ENCODE measurements at regions not wholly inside any gene's neighbourhood (a gene's known extent, or its start where the extent isn't known, plus 50 kb on each side); places are given as distances from the start of the nearest gene placed in this dataset.

- TF ChIP-seq NANOG (IDR thresholded peaks at IDR 0.05; ENCODE audit: borderline replicate concordance) (no peak), ZNF331 (CRISPR knock-in tag; IDR thresholded peaks at IDR 0.05; ENCODE audit: low read depth) (no peak), REST (IDR thresholded peaks at IDR 0.05; ENCODE audit: unreplicated experiment) (no peak), STAT1 (IDR thresholded peaks at IDR 0.05; ENCODE audit: unreplicated experiment) (no peak), EZH2 (IDR thresholded peaks at IDR 0.05; ENCODE audit: low read depth, unreplicated experiment) (no peak), POLR2AphosphoS5 (IDR thresholded peaks at IDR 0.05; ENCODE audit: low read depth) (no peak), ZNF114 (CRISPR knock-in tag; IDR thresholded peaks at IDR 0.05) (no peak)
- TF ChIP-seq, protein P1, sequence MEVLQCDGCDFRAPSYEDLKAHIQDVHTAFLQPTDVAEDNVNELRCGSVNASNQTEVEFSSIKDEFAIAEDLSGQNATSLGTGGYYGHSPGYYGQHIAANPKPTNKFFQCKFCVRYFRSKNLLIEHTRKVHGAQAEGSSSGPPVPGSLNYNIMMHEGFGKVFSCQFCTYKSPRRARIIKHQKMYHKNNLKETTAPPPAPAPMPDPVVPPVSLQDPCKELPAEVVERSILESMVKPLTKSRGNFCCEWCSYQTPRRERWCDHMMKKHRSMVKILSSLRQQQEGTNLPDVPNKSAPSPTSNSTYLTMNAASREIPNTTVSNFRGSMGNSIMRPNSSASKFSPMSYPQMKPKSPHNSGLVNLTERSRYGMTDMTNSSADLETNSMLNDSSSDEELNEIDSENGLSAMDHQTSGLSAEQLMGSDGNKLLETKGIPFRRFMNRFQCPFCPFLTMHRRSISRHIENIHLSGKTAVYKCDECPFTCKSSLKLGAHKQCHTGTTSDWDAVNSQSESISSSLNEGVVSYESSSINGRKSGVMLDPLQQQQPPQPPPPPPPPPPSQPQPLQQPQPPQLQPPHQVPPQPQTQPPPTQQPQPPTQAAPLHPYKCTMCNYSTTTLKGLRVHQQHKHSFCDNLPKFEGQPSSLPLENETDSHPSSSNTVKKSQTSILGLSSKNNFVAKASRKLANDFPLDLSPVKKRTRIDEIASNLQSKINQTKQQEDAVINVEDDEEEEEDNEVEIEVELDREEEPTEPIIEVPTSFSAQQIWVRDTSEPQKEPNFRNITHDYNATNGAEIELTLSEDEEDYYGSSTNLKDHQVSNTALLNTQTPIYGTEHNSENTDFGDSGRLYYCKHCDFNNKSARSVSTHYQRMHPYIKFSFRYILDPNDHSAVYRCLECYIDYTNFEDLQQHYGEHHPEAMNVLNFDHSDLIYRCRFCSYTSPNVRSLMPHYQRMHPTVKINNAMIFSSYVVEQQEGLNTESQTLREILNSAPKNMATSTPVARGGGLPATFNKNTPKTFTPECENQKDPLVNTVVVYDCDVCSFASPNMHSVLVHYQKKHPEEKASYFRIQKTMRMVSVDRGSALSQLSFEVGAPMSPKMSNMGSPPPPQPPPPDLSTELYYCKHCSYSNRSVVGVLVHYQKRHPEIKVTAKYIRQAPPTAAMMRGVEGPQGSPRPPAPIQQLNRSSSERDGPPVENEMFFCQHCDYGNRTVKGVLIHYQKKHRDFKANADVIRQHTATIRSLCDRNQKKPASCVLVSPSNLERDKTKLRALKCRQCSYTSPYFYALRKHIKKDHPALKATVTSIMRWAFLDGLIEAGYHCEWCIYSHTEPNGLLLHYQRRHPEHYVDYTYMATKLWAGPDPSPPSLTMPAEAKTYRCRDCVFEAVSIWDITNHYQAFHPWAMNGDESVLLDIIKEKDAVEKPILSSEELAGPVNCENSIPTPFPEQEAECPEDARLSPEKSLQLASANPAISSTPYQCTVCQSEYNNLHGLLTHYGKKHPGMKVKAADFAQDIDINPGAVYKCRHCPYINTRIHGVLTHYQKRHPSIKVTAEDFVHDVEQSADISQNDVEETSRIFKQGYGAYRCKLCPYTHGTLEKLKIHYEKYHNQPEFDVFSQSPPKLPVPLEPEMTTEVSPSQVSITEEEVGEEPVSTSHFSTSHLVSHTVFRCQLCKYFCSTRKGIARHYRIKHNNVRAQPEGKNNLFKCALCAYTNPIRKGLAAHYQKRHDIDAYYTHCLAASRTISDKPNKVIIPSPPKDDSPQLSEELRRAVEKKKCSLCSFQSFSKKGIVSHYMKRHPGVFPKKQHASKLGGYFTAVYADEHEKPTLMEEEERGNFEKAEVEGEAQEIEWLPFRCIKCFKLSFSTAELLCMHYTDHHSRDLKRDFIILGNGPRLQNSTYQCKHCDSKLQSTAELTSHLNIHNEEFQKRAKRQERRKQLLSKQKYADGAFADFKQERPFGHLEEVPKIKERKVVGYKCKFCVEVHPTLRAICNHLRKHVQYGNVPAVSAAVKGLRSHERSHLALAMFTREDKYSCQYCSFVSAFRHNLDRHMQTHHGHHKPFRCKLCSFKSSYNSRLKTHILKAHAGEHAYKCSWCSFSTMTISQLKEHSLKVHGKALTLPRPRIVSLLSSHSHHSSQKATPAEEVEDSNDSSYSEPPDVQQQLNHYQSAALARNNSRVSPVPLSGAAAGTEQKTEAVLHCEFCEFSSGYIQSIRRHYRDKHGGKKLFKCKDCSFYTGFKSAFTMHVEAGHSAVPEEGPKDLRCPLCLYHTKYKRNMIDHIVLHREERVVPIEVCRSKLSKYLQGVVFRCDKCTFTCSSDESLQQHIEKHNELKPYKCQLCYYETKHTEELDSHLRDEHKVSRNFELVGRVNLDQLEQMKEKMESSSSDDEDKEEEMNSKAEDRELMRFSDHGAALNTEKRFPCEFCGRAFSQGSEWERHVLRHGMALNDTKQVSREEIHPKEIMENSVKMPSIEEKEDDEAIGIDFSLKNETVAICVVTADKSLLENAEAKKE (CRISPR knock-in tag; IDR thresholded peaks at IDR 0.05): no peak
- TF ChIP-seq, protein P2, sequence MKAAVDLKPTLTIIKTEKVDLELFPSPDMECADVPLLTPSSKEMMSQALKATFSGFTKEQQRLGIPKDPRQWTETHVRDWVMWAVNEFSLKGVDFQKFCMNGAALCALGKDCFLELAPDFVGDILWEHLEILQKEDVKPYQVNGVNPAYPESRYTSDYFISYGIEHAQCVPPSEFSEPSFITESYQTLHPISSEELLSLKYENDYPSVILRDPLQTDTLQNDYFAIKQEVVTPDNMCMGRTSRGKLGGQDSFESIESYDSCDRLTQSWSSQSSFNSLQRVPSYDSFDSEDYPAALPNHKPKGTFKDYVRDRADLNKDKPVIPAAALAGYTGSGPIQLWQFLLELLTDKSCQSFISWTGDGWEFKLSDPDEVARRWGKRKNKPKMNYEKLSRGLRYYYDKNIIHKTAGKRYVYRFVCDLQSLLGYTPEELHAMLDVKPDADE (IDR thresholded peaks at IDR 0.05): no peak
- ATAC-seq: no peak
Observed at GRCh38 chr3:64743156-64743886, 55.5 kb upstream of the ADAMTS9 start.

More at GRCh38 chr3:64743156-64743886, 55.5 kb upstream of the ADAMTS9 start:
- Mint-ChIP-seq H3K27ac (no peak overlapping the region), H3K4me3 (no peak overlapping the region), H3K27me3 (ENCODE audit: insufficient read depth, low read depth, poor library complexity) (no peaks in the 10 kb centered on the region), H3K36me3 (ENCODE audit: low read depth) (no peaks in the 10 kb centered on the region), H3K4me1 (peaks cover 36% of the 10 kb centered on the region), H3K9me3 (no peaks in the 10 kb centered on the region)
- H3K9me2 ChIP-seq (ENCODE audit: insufficient read depth): no peaks in the 10 kb centered on the region
- H3K4me2 ChIP-seq: no peak overlapping the region
- H3K79me2 ChIP-seq (replicated peaks; ENCODE audit: insufficient read depth): no peaks in the 10 kb centered on the region
- H3K4me1 ChIP-seq (ENCODE audit: insufficient read depth): peaks cover 17% of the 10 kb centered on the region
- DNase-seq (ENCODE audit: low spot score): no peak
- H3K4me3 ChIP-seq: no peak overlapping the region
- no peaks in the 10 kb centered on the region for H3K36me3 ChIP-seq (ENCODE audit: insufficient read depth)
- H2AFZ ChIP-seq: no peak overlapping the region
- H3K27me3 ChIP-seq (ENCODE audit: insufficient read depth): no peaks in the 10 kb centered on the region
- H3K27ac ChIP-seq (ENCODE audit: low read depth): no peak overlapping the region
- H3F3A ChIP-seq (replicated peaks; ENCODE audit: low read depth): no peaks in the 10 kb centered on the region
- no peaks in the 10 kb centered on the region for H4K20me1 ChIP-seq (replicated peaks; ENCODE audit: insufficient read depth)
